NK-92 treated with Interleukin-12 subunit alpha and Interleukin-12 subunit beta, amount 100 ng/mL, for 24 hours (cell line): ENCODE measurements at regions not wholly inside any gene's neighbourhood (a gene's known extent, or its start where the extent isn't known, plus 50 kb on each side); places are given as distances from the start of the nearest gene placed in this dataset.
"Not testable (repeated sequence)": the region's sequence is repeated elsewhere in the genome, so short reads cannot be mapped to it uniquely, and the experiment has no call there.

Experiments
- DNase-seq: peaks from one replicate; lab custom pipeline; 2025; lab: John Stamatoyannopoulos, UW

GRCh38 chr4:14169460-14169859 lies 541.9 kb upstream of the BOD1L1 start:
- DNase-seq = no peak

DNA sequence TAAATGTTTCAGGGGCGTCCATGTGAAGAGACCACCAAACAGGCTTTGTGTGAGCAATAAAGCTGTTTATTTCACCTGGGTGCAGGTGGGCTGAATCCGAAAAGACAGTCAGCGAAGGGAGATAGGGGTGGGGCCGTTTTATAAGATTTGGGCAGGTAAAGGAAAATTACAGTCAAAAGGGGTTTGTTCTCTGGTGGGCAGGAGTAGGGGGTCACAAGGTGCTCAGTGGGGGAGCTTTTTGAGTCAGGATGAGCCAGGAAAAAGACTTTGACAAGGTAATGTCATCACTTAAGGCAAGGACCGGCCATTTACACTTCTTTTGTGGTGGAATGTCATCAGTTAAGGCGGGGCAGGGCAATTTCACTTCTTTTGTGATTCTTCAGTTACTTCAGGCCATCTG lies 542.4 kb upstream of the BOD1L1 start:
- not testable (repeated sequence) for DNase-seq

- DNase-seq = no peak
These were observed 549.1 kb upstream of the BOD1L1 start for GRCh38 chr4:14176613-14177012.

GRCh38 chr4:14177987-14178386 lies 550.5 kb upstream of the BOD1L1 start:
- no peak for DNase-seq

DNA sequence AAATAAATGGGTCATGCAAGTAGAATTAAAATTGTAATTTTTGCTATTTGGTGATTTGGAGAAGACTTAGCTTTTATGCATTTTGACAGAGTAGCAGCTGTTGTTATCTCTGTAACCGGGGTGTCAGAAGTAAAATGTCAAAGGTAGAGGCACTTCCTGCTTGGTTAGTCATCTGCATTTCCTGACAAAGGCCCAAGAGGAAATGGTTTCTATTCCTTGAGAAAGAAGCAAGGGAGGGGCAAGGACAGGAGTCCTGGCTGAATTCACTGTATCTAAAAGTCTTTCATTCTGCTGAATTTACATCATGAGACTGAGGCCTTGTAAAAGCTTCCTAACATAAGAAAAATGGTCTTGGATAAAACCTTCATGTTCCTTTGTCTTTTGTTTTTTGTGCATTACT lies 550.9 kb upstream of the BOD1L1 start:
- no peak for DNase-seq

- DNase-seq = no peak
These were observed 552.6 kb upstream of the BOD1L1 start for GRCh38 chr4:14180166-14180565.

- DNase-seq = no peak
These were observed 553.6 kb upstream of the BOD1L1 start for GRCh38 chr4:14180983-14181601.

DNA sequence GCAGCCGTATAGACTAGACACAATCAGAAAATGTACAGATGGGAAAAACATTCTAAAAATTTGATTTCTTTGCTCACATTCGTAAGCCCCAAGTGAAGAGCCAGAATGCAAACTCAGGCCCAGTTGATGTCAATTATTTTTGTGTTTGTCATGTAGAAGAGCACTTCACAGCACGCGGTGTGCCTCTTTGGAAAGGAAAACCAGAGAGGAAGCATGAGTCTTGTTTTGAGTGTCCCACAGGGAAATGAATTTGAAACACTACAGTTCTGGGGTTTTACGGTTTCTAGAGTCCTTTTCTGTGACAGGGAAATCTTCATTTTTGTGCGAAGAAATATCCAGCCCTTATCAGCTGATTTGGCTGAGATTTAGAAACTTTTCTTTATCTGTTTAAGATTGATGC lies 554.6 kb upstream of the BOD1L1 start:
- DNase-seq = no peak

DNA sequence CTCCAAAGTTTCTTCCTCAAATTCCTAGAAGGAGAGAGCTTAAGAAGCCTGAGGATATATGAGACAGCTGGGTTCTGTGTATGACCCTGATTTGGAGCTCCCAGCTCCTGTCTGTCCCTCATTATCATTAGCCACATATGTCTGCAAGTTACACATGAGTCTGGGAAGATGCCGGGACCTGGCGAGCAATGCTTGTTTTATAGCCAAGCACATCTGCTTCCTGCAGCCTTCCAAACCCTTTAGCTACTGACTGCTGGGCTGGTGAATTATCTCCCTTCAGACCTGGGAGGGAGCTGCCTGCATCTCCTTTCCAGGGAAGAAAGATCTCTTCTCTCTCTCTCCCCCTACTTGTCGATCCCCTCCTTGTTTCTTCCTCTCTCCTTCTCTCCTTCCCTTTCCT lies 556.7 kb upstream of the BOD1L1 start:
- DNase-seq = no peak

- no peak for DNase-seq
These were observed 557.2 kb upstream of the BOD1L1 start for GRCh38 chr4:14184767-14185166.

GRCh38 chr4:14188214-14188613 lies 560.7 kb upstream of the BOD1L1 start:
- DNase-seq = no peak

DNA sequence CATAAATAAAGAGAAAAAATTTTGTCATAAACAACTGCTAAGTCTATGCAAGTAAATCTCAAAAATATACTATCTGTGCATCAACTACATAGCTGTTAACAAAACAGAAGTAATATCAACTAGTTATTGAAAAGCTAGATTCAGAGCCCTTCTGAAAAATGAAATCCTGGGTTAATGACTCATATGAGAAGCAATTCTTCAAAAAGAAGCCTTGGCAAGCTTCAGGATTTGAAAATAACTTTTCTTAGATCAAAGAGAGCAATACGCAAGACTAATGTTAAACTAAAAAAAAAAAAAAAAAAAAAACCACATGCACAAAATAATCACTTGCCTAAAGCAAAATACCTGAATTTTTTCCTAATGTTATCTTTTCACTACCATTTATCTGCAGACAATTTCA lies 566.1 kb upstream of the BOD1L1 start:
- no peak for DNase-seq

DNA sequence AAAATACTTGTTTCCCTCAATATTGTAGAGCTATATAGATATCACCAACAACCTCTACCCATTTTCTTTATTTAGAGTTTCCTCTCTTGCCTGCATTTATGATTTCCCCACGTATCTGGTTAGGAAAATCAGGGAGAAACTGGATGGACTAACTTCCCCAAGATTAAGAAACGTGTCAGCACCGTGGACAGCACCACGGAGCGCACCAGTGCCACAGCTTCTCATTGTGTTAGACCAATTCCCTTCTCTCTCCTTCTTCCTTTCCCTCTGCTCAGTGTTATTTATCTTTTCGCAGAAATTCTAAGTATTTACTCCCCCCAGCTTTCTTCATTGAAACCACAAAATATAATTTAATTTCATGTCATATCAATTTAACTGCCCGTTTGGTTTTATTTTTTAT lies 568.6 kb upstream of the BOD1L1 start:
- DNase-seq = no peak

DNA sequence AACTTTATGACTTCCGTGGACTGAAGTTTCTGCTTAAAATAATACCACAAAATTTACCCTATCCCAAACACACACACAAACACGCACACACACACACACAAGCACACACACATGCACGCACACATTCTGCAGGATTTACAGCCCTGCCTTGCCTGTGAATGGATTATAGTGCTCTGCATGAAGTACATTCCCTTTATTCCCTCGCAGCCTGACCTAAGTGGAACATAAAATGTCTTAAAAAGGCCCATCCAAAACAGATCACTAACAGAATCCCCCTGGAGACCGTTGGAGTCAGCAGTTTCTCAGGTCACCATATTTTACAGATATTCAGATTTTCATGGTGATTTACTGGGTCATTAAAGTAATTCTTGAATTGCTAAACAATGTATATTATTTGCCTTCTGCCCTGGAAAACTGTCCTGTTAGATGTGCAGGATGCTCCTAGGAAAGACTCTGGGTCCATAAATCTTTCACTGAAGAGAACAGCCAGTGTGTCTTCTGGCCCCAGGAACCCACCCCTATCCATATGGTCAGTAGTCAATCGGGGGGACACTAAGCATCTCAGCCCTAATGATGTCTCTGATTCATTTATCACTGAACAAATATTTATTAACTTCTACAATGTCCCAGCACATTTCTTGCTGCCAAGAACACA lies 587.7 kb upstream of the BOD1L1 start:
- no peak for DNase-seq

- DNase-seq = no peak
These were observed 589.9 kb upstream of the BOD1L1 start for GRCh38 chr4:14217401-14217800.

- DNase-seq = no peak
These were observed 591.1 kb upstream of the BOD1L1 start for GRCh38 chr4:14218641-14219040.

DNA sequence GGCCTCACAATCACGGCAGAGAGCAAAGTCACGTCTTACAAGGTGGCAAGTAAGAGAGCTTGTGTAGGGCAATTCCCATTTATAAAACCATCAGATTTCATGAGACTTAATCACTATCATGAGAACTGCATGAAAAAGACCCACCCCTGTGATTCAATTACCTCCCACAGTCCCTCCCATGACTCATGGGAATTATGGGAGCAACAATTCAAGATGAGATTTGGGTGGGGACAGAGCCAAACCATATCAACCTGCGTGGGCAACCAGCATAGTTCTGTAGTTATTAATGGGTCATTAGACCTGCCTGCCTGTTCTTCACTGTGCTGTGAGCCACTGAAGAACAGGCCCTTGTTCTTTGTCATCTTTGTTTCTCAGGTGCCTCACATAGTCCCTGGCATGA lies 593.7 kb upstream of the BOD1L1 start:
- no peak for DNase-seq

DNA sequence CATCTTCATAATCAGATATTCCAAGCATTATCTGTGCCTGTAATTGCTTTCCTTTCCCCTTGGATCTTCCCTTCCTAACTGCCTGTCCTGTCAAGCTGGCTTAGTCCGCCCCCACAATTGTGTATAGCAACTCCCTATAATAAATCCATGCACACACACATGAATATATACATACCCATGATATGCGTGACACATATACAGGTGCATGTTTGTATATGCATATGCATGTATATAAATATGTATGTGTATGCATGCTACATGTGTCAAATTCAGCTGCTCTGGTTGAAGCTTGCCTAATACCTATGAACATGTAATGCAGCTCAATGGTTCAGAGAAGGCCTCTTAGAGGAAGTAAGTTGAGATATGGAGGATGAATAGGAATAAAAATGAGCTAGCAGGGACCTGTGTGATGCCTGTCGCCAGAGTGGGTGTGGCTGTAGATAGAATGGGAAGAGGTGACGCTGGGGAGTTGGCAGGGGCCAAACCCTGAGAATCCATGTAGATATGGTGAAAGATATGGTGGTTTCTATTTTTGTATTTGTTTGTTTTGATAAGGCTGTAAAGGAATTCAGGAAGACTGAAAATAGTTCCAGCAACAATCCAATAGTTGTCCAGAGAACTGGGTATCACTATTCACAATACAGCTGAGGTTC lies 595.0 kb upstream of the BOD1L1 start:
- no peak for DNase-seq

GRCh38 chr4:14223461-14223860 lies 595.9 kb upstream of the BOD1L1 start:
- DNase-seq = no peak

DNA sequence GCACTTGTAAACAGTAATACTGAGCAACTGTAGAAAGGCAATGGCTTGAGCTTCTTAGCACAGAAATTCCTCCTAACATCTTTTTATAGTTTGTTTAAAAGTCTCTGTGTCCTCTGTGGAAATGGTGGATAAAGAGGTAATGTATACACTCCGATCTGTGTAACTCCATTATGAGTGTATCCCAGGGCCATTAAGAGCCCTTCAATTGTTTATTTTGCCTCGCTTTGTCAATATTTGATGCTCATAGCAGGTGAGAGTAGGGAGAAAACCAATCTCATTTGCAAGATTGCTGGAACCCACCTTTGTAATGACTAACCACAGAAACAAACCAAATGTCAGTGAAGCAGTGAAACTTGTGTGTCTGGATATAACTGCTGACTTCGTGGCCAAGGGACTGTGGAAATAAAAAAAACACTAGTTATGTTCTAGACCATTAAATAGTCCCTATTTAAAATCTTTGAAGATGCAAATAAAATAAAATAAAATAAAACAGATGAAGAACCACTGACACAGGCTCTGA lies 598.2 kb upstream of the BOD1L1 start:
- DNase-seq = no peak

DNA sequence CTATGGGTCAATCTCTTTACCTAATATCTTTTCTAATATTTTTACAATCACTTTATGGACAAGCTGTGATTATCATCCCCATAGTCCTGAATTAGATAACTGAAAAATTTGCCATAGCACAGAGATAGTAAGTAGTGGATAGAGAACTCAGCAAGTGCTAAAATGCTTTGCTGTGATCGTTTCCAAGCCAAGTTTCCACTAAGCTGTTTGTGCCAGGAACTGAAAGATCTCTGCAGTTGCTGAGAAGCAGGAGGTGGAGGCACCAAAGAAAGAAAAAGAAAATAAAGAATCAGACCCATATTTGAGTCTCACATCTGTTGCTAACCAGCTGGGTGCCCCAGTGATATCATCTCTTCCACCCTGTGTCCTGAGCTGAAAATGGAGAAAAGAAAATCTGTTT lies 605.6 kb upstream of the BOD1L1 start:
- DNase-seq = no peak

- DNase-seq = no peak
These were observed 606.8 kb upstream of the BOD1L1 start for GRCh38 chr4:14234307-14234706.

DNA sequence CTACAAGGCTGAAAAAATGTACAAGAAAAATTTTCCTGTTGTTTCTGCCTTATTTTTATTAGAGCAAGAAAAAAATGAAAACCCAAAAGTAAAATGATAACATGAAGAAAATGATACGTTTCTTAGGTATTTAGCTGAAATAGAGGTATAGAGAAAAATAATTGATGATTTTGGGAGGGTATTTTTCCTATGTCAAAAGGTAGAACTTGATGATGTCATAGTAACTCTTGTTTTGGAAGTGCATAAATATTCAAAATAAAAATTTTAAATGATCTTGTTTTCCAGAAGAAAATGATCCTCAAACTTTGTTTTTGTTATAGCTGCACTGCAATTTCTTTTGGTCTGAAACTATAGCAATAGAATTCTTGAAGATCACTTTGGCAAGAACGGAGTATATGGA lies 608.8 kb upstream of the BOD1L1 start:
- no peak for DNase-seq
